GM23338 (cell line): ENCODE measurements at regions not wholly inside any gene's neighbourhood (a gene's known extent, or its start where the extent isn't known, plus 50 kb on each side); places are given as distances from the start of the nearest gene placed in this dataset.

Experiments used
- CREB1 ChIP-seq: fragments of 250-450 bp; sonication (Bioruptor Pico); IDR thresholded peaks from 2 replicates; pipeline ENCODE4 v1.5.0; 2020; ENCODE audit warnings: low read depth, mild to moderate bottlenecking, moderate library complexity
- EZH2 ChIP-seq: fragments of 200-600 bp; sonication (generic); IDR thresholded peaks from one replicate; pipeline ENCODE4 v1.8.0; 2017; ENCODE audit warnings: antibody characterized with exemption, mild to moderate bottlenecking, low read depth; ENCODE audit not compliant: unreplicated experiment
- JUNB ChIP-seq: IDR thresholded peaks from one replicate; pipeline ENCODE4 v1.6.1; 2016; ENCODE audit warnings: antibody characterized with exemption; ENCODE audit not compliant: unreplicated experiment
- POLR2AphosphoS5 ChIP-seq: IDR thresholded peaks from 2 replicates; pipeline ENCODE4 v1.6.1; 2016; ENCODE audit warnings: antibody characterized with exemption, low read depth
- TF ChIP-seq, protein P1 (sequence below), 2 experiments: fragments of 200-600 bp in 1 of 2; sonication (generic) in 1 of 2; conservative IDR thresholded peaks; 2 replicates each; pipeline versions ENCODE4 v1.5.1 to v1.6.1; 2016 to 2017; ENCODE audit warnings: antibody characterized with exemption in 2 of 2, low read depth in 2 of 2, mild to moderate bottlenecking in 2 of 2, moderate library complexity in 1 of 2
- TF ChIP-seq, protein P2 (sequence below): IDR thresholded peaks from one replicate; pipeline ENCODE4 v1.6.1; 2018; ENCODE audit warnings: antibody characterized with exemption; ENCODE audit not compliant: unreplicated experiment

- TF ChIP-seq, protein P1, sequence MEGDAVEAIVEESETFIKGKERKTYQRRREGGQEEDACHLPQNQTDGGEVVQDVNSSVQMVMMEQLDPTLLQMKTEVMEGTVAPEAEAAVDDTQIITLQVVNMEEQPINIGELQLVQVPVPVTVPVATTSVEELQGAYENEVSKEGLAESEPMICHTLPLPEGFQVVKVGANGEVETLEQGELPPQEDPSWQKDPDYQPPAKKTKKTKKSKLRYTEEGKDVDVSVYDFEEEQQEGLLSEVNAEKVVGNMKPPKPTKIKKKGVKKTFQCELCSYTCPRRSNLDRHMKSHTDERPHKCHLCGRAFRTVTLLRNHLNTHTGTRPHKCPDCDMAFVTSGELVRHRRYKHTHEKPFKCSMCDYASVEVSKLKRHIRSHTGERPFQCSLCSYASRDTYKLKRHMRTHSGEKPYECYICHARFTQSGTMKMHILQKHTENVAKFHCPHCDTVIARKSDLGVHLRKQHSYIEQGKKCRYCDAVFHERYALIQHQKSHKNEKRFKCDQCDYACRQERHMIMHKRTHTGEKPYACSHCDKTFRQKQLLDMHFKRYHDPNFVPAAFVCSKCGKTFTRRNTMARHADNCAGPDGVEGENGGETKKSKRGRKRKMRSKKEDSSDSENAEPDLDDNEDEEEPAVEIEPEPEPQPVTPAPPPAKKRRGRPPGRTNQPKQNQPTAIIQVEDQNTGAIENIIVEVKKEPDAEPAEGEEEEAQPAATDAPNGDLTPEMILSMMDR (conservative IDR thresholded peaks at IDR 0.05; ENCODE audit: low read depth in 2 of 2): peak in 1 of 2 experiments; percentile 17; a peak in 2 of 4 replicates
- TF ChIP-seq POLR2AphosphoS5 (no peak), CREB1 (no peak), EZH2 (no peak), JUNB (no peak)
- TF ChIP-seq, protein P2, sequence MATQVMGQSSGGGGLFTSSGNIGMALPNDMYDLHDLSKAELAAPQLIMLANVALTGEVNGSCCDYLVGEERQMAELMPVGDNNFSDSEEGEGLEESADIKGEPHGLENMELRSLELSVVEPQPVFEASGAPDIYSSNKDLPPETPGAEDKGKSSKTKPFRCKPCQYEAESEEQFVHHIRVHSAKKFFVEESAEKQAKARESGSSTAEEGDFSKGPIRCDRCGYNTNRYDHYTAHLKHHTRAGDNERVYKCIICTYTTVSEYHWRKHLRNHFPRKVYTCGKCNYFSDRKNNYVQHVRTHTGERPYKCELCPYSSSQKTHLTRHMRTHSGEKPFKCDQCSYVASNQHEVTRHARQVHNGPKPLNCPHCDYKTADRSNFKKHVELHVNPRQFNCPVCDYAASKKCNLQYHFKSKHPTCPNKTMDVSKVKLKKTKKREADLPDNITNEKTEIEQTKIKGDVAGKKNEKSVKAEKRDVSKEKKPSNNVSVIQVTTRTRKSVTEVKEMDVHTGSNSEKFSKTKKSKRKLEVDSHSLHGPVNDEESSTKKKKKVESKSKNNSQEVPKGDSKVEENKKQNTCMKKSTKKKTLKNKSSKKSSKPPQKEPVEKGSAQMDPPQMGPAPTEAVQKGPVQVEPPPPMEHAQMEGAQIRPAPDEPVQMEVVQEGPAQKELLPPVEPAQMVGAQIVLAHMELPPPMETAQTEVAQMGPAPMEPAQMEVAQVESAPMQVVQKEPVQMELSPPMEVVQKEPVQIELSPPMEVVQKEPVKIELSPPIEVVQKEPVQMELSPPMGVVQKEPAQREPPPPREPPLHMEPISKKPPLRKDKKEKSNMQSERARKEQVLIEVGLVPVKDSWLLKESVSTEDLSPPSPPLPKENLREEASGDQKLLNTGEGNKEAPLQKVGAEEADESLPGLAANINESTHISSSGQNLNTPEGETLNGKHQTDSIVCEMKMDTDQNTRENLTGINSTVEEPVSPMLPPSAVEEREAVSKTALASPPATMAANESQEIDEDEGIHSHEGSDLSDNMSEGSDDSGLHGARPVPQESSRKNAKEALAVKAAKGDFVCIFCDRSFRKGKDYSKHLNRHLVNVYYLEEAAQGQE: no peak
Observed at GRCh38 chr22:27257987-27258386, 543.6 kb downstream of the MN1 start.
